ENCODE measurements at regions not wholly inside any gene's neighbourhood (a gene's known extent, or its start where the extent isn't known, plus 50 kb on each side); places are given as distances from the start of the nearest gene placed in this dataset.

- no peaks in the 10 kb centered on the region for H3K9me3 ChIP-seq
- H3K36me3 ChIP-seq = no peaks in the 10 kb centered on the region
- intact Hi-C loops (cut with DNase I) = no loop called here
- WGBS, 2 donors = 42 to 50% methylated on average over 3 of the region's 3 CpGs
- no peaks in the 10 kb centered on the region for H3K4me1 ChIP-seq
- no peak for TF ChIP-seq POLR2A (IDR thresholded peaks at IDR 0.05)
- TF ChIP-seq, protein P1, sequence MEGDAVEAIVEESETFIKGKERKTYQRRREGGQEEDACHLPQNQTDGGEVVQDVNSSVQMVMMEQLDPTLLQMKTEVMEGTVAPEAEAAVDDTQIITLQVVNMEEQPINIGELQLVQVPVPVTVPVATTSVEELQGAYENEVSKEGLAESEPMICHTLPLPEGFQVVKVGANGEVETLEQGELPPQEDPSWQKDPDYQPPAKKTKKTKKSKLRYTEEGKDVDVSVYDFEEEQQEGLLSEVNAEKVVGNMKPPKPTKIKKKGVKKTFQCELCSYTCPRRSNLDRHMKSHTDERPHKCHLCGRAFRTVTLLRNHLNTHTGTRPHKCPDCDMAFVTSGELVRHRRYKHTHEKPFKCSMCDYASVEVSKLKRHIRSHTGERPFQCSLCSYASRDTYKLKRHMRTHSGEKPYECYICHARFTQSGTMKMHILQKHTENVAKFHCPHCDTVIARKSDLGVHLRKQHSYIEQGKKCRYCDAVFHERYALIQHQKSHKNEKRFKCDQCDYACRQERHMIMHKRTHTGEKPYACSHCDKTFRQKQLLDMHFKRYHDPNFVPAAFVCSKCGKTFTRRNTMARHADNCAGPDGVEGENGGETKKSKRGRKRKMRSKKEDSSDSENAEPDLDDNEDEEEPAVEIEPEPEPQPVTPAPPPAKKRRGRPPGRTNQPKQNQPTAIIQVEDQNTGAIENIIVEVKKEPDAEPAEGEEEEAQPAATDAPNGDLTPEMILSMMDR (IDR thresholded peaks at IDR 0.05) = no peak
- H3K27ac ChIP-seq = no peak overlapping the region
- H3K4me3 ChIP-seq = no peak overlapping the region
- no peaks in the 10 kb centered on the region for H3K27me3 ChIP-seq
- no peak for DNase-seq
Measured at GRCh38 chr14:40618225-40618898, 988.3 kb upstream of the LRFN5 start.

DNA sequence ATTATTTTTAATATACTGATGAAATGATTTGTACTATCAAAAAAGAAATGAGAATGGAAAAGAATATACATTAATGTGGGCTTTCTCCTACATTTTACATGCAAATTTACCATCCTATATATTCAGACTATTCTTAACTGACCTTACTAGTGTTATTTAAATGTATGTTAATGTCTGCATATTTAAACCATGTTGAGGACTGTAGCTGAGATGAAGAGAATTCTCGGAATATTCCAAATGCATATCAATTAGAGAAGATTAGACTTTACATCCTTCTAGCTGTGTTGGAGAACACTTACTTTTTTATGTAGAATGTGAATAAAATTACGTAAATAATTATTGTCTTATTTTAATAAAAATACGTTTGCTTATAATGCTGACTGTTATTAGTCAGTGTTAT is 990.1 kb upstream of the LRFN5 start:
- TF ChIP-seq POLR2A (IDR thresholded peaks at IDR 0.05) = no peak
- TF ChIP-seq, protein P1 (IDR thresholded peaks at IDR 0.05) = no peak
- Histone ChIP-seq H3K27me3 (no peaks in the 10 kb centered on the region), H3K4me3 (no peak overlapping the region), H3K36me3 (no peaks in the 10 kb centered on the region), H3K27ac (no peak overlapping the region), H3K4me1 (no peaks in the 10 kb centered on the region), H3K9me3 (no peaks in the 10 kb centered on the region)
- intact Hi-C loops (cut with DNase I) = no loop called here
- no peak for DNase-seq
- WGBS, 2 donors = 66 to 70% methylated on average over 3 of the region's 3 CpGs

GRCh38 chr14:40601063-40601462 is 1005.6 kb upstream of the LRFN5 start:
- Histone ChIP-seq H3K9me3 (no peaks in the 10 kb centered on the region), H3K36me3 (no peaks in the 10 kb centered on the region), H3K4me3 (no peak overlapping the region), H3K27ac (no peak overlapping the region), H3K27me3 (no peaks in the 10 kb centered on the region), H3K4me1 (no peaks in the 10 kb centered on the region)
- TF ChIP-seq POLR2A (IDR thresholded peaks at IDR 0.05) = no peak
- TF ChIP-seq, protein P1 (IDR thresholded peaks at IDR 0.05) = no peak
- intact Hi-C loops (cut with DNase I) = no loop called here
- DNase-seq = no peak

GRCh38 chr14:40599725-40600124 is 1007.0 kb upstream of the LRFN5 start:
- intact Hi-C loops (cut with DNase I) = no loop called here
- no peak for DNase-seq

DNA sequence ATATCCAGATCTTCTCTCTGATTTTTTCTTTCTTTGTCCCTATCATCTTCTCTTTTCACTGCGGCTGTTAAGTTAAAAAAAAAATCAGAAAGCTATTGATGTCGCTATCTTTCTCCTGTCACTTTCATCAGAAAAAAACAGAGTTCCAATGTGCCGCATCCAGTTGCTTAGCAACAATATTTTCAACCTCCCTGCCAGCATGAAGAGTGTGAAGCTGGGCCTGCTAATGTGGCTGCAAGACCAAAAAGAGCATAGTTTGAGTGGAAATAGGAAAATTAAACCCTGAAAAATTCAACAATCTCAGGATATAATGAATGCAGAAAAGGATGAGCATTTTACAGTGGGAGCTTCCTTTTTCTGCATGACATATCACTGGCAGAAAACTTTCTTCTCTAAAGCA is 1025.4 kb upstream of the LRFN5 start:
- no peak overlapping the region for H3K27ac ChIP-seq
- DNase-seq = no peak
- intact Hi-C loops (cut with DNase I) = no loop called here
- no peak overlapping the region for H3K4me3 ChIP-seq
- no peaks in the 10 kb centered on the region for H3K27me3 ChIP-seq
- H3K36me3 ChIP-seq = no peaks in the 10 kb centered on the region
- no peaks in the 10 kb centered on the region for H3K9me3 ChIP-seq
- 56 to 69% methylated on average over 3 of the region's 3 CpGs for WGBS, 2 donors
- no peaks in the 10 kb centered on the region for H3K4me1 ChIP-seq
- TF ChIP-seq, protein P1 (IDR thresholded peaks at IDR 0.05) = no peak
- no peak for TF ChIP-seq POLR2A (IDR thresholded peaks at IDR 0.05)

More at GRCh38 chr14:40599725-40600124, 1007.0 kb upstream of the LRFN5 start:
- no peak overlapping the region for H3K4me3 ChIP-seq
- no peaks in the 10 kb centered on the region for H3K4me1 ChIP-seq
- no peaks in the 10 kb centered on the region for H3K9me3 ChIP-seq
- H3K36me3 ChIP-seq = no peaks in the 10 kb centered on the region
- no peak overlapping the region for H3K27ac ChIP-seq
- no peaks in the 10 kb centered on the region for H3K27me3 ChIP-seq
- TF ChIP-seq, protein P1 (IDR thresholded peaks at IDR 0.05) = no peak
- no peak for TF ChIP-seq POLR2A (IDR thresholded peaks at IDR 0.05)
